ENCODE measurements at regions not wholly inside any gene's neighbourhood (a gene's known extent, or its start where the extent isn't known, plus 50 kb on each side); places are given as distances from the start of the nearest gene placed in this dataset.

DNA sequence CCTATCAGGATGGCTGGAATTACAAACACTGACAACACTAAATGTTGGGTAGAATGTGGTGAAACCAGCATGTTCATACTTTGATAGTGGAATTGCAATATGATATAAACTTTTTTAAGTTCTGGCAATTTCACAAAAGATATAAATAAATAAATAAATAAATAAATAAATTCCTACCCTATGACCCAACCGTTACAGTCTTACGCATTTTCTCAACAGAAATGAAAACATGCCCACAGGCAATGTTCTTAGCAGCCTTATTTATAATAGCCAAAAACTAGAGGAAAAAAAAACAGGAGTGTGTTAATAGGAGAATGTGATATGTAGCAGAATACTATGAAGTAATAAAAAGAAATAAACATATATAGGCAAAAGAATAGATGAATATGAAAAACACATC lies 318.9 kb downstream of the IPMK start:
- Histone ChIP-seq H3K9me3 (no peaks in the 10 kb centered on the region), H3K4me1 (no peaks in the 10 kb centered on the region; the same call in 1 of the 2 replicates), H3K4me3 (ENCODE audit: low read depth, low read length) (no peak overlapping the region), H3K36me3 (ENCODE audit: control insufficient read depth, insufficient read depth, low read length) (no peaks in the 10 kb centered on the region), H3K27me3 (replicated peaks; ENCODE audit: control insufficient read depth, insufficient read depth, low read length) (no peaks in the 10 kb centered on the region)
- no peak overlapping the region for H3K27ac Mint-ChIP-seq (ENCODE audit: unreplicated experiment)
- ChIA-PET POLR2A (no interaction called here), CTCF (no interaction called here)
- no peak overlapping the region for H3K4me3 Mint-ChIP-seq (ENCODE audit: unreplicated experiment)
- TF ChIP-seq, protein P1, sequence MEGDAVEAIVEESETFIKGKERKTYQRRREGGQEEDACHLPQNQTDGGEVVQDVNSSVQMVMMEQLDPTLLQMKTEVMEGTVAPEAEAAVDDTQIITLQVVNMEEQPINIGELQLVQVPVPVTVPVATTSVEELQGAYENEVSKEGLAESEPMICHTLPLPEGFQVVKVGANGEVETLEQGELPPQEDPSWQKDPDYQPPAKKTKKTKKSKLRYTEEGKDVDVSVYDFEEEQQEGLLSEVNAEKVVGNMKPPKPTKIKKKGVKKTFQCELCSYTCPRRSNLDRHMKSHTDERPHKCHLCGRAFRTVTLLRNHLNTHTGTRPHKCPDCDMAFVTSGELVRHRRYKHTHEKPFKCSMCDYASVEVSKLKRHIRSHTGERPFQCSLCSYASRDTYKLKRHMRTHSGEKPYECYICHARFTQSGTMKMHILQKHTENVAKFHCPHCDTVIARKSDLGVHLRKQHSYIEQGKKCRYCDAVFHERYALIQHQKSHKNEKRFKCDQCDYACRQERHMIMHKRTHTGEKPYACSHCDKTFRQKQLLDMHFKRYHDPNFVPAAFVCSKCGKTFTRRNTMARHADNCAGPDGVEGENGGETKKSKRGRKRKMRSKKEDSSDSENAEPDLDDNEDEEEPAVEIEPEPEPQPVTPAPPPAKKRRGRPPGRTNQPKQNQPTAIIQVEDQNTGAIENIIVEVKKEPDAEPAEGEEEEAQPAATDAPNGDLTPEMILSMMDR (IDR thresholded peaks at IDR 0.05; ENCODE audit: insufficient read depth in 1 of 2, low read depth in 1 of 2, low read length in 1 of 2, severe bottlenecking in 1 of 2, unreplicated experiment in 1 of 2), result no peak
- DNase-seq, result no peak
- H3K9me3 Mint-ChIP-seq (ENCODE audit: unreplicated experiment), result no peaks in the 10 kb centered on the region
- H3K27me3 Mint-ChIP-seq (ENCODE audit: insufficient read depth, unreplicated experiment), result no peaks in the 10 kb centered on the region
- H3K4me1 Mint-ChIP-seq (ENCODE audit: low read depth, unreplicated experiment), result peaks cover 6% of the 10 kb centered on the region
- no TSS peak for BruUV-seq (replicated peaks)
- intact Hi-C loops (cut with micrococcal nuclease; ENCODE audit: unreplicated experiment), result no loop called here
- H3K36me3 Mint-ChIP-seq (ENCODE audit: insufficient read depth, unreplicated experiment), result no peaks in the 10 kb centered on the region

DNA sequence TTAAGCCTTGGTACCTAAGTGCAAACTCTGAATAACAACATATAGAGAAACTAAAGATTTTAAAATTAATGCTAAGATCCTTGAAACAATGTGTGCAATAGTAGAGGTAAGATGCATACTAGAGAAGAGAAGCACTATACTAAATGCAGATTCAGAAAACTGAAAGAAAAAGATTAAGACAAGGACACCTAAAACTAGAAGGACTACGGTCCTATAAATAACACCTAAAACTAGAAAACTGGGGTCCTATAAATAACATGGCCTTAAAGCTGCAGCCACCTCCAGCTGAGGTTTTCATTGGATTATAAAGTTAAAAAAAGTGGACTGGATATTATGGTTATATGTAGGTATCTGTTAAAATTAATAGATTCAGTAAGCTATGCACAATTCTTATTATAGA lies 320.9 kb downstream of the IPMK start:
- intact Hi-C loops (cut with micrococcal nuclease; ENCODE audit: unreplicated experiment), result no loop called here
- TF ChIP-seq, protein P1 (IDR thresholded peaks at IDR 0.05; ENCODE audit: insufficient read depth in 1 of 2, low read depth in 1 of 2, low read length in 1 of 2, severe bottlenecking in 1 of 2, unreplicated experiment in 1 of 2), result no peak

DNA sequence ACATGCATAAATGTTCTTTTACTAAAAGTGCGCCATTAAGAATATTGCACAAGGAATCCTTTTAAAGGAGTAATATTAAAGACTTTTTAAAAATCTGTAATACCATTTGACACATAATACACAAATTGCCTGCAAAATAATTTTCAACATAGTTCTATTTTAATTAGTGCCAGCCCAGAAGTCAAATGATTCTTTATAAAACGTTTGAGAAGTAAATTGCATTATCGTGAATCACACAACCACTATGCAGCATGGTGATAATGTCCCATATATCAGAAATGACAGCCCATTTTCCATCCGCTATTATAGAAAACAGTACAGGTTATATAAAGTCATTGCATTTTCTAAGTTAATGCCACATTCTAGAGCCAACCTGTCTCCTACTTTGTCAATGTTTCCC lies 324.0 kb downstream of the IPMK start:
- no peak for DNase-seq
- CTCF ChIA-PET, result no interaction called here
- TF ChIP-seq, protein P1 (IDR thresholded peaks at IDR 0.05; ENCODE audit: insufficient read depth in 1 of 2, low read depth in 1 of 2, low read length in 1 of 2, severe bottlenecking in 1 of 2, unreplicated experiment in 1 of 2), result no peak
- no TSS peak for BruUV-seq (replicated peaks)
- Histone ChIP-seq H3K4me3 (ENCODE audit: low read depth, low read length) (no peak overlapping the region), H3K27me3 (replicated peaks; ENCODE audit: control insufficient read depth, insufficient read depth, low read length) (no peaks in the 10 kb centered on the region), H3K4me1 (no peaks in the 10 kb centered on the region), H3K36me3 (ENCODE audit: control insufficient read depth, insufficient read depth, low read length) (no peaks in the 10 kb centered on the region), H3K9me3 (no peaks in the 10 kb centered on the region)
- H3K4me3 Mint-ChIP-seq (ENCODE audit: unreplicated experiment), result no peak overlapping the region
- H3K4me1 Mint-ChIP-seq (ENCODE audit: low read depth, unreplicated experiment), result no peaks in the 10 kb centered on the region
- no peak overlapping the region for H3K27ac Mint-ChIP-seq (ENCODE audit: unreplicated experiment)
- H3K27me3 Mint-ChIP-seq (ENCODE audit: insufficient read depth, unreplicated experiment), result no peaks in the 10 kb centered on the region
- no peaks in the 10 kb centered on the region for H3K9me3 Mint-ChIP-seq (ENCODE audit: unreplicated experiment)
- no peaks in the 10 kb centered on the region for H3K36me3 Mint-ChIP-seq (ENCODE audit: insufficient read depth, unreplicated experiment)
- POLR2A ChIA-PET, result no interaction called here
- intact Hi-C loops (cut with micrococcal nuclease; ENCODE audit: unreplicated experiment), result no loop called here

More for the DNA sequence above, 320.9 kb downstream of the IPMK start:
- Mint-ChIP-seq H3K4me3 (ENCODE audit: unreplicated experiment) (no peak overlapping the region), H3K36me3 (ENCODE audit: insufficient read depth, unreplicated experiment) (no peaks in the 10 kb centered on the region), H3K27ac (ENCODE audit: unreplicated experiment) (no peak overlapping the region), H3K4me1 (ENCODE audit: low read depth, unreplicated experiment) (no peaks in the 10 kb centered on the region), H3K9me3 (ENCODE audit: unreplicated experiment) (no peaks in the 10 kb centered on the region), H3K27me3 (ENCODE audit: insufficient read depth, unreplicated experiment) (no peaks in the 10 kb centered on the region)
- CTCF ChIA-PET, result no interaction called here
- POLR2A ChIA-PET, result no interaction called here
- DNase-seq, result no peak
- Histone ChIP-seq H3K27me3 (replicated peaks; ENCODE audit: control insufficient read depth, insufficient read depth, low read length) (no peaks in the 10 kb centered on the region), H3K9me3 (no peaks in the 10 kb centered on the region), H3K4me1 (no peaks in the 10 kb centered on the region), H3K36me3 (ENCODE audit: control insufficient read depth, insufficient read depth, low read length) (no peaks in the 10 kb centered on the region), H3K4me3 (ENCODE audit: low read depth, low read length) (no peak overlapping the region)
- no TSS peak for BruUV-seq (replicated peaks)

Data from Caco-2 (cell line).